ENCODE measurements at regions not wholly inside any gene's neighbourhood (a gene's known extent, or its start where the extent isn't known, plus 50 kb on each side); places are given as distances from the start of the nearest gene placed in this dataset.

GRCh38 chr13:30816736-30817135 is 81.4 kb downstream of the ALOX5AP start:
- H3K27ac ChIP-seq, result no peak overlapping the region
- H3K4me3 ChIP-seq, result no peak overlapping the region

- peak overlapping the region in 7 of 21 experiments; percentile 22 to 69 (median 50) for H3K27ac ChIP-seq
- no peak overlapping the region for H3K4me3 ChIP-seq
Measured at GRCh38 chr13:30818323-30818960, 83.1 kb downstream of the ALOX5AP start.

GRCh38 chr13:30819136-30819888 is 84.0 kb downstream of the ALOX5AP start:
- no peak overlapping the region for H3K4me3 ChIP-seq
- peak overlapping the region in 7 of 21 experiments; percentile 22 to 69 (median 30) for H3K27ac ChIP-seq

GRCh38 chr13:30821421-30821820 is 84.7 kb upstream of the MEDAG start:
- Histone ChIP-seq H3K4me3 (no peak overlapping the region), H3K27ac (peak overlapping the region in 3 of 21 experiments; percentile 3 to 54 (median 12))

GRCh38 chr13:30824651-30825050 is 81.4 kb upstream of the MEDAG start:
- Histone ChIP-seq H3K4me3 (no peak overlapping the region), H3K27ac (no peak overlapping the region)

GRCh38 chr13:30826911-30827577 is 79.0 kb upstream of the MEDAG start:
- Histone ChIP-seq H3K4me3 (no peak overlapping the region), H3K27ac (no peak overlapping the region)

- H3K4me3 ChIP-seq, result no peak overlapping the region
- no peak overlapping the region for H3K27ac ChIP-seq
Measured at GRCh38 chr13:30827578-30827925, 78.5 kb upstream of the MEDAG start.

GRCh38 chr13:30829145-30829832 is 76.8 kb upstream of the MEDAG start:
- Histone ChIP-seq H3K4me3 (no peak overlapping the region), H3K27ac (peak overlapping the region in 4 of 21 experiments; percentile 31 to 63 (median 48))

- H3K27ac ChIP-seq, result peak overlapping the region in 3 of 21 experiments; percentile 42 to 63 (median 55)
Measured at GRCh38 chr13:30829833-30830637, 76.0 kb upstream of the MEDAG start.

GRCh38 chr13:30830638-30830965 is 75.5 kb upstream of the MEDAG start:
- Histone ChIP-seq H3K4me3 (no peak overlapping the region), H3K27ac (no peak overlapping the region)

More at GRCh38 chr13:30829833-30830637, 76.0 kb upstream of the MEDAG start:
- no peak overlapping the region for H3K4me3 ChIP-seq

- Histone ChIP-seq H3K27ac (no peak overlapping the region), H3K4me3 (no peak overlapping the region)
Measured at GRCh38 chr13:30831515-30831914, 74.6 kb upstream of the MEDAG start.

GRCh38 chr13:30832377-30832776 is 73.7 kb upstream of the MEDAG start:
- H3K4me3 ChIP-seq, result no peak overlapping the region

GRCh38 chr13:30832845-30833332 is 73.2 kb upstream of the MEDAG start:
- H3K4me3 ChIP-seq, result no peak overlapping the region
- peak overlapping the region in 4 of 21 experiments; percentile 11 to 69 (median 47) for H3K27ac ChIP-seq

More at GRCh38 chr13:30832377-30832776, 73.7 kb upstream of the MEDAG start:
- peak overlapping the region in 2 of 21 experiments; percentile 41 to 45 for H3K27ac ChIP-seq

- Histone ChIP-seq H3K27ac (no peak overlapping the region), H3K4me3 (no peak overlapping the region)
Measured at GRCh38 chr13:30835442-30835841, 70.6 kb upstream of the MEDAG start.

GRCh38 chr13:30837227-30838159 is 68.6 kb upstream of the MEDAG start:
- no peak overlapping the region for H3K4me3 ChIP-seq
- H3K27ac ChIP-seq, result peak overlapping the region in 3 of 21 experiments; percentile 39 to 54 (median 46)

- Histone ChIP-seq H3K4me3 (peak overlapping the region in 3 of 7 experiments; percentile 10 to 29 (median 18)), H3K27ac (peak overlapping the region in 11 of 21 experiments; percentile 18 to 85 (median 70))
Measured at GRCh38 chr13:30839636-30840035, 66.4 kb upstream of the MEDAG start.

GRCh38 chr13:30840515-30840914 is 65.6 kb upstream of the MEDAG start:
- peak overlapping the region in 4 of 21 experiments; percentile 5 to 67 (median 32) for H3K27ac ChIP-seq
- H3K4me3 ChIP-seq, result no peak overlapping the region

- Histone ChIP-seq H3K27ac (peak overlapping the region in 3 of 21 experiments; percentile 5 to 67 (median 40)), H3K4me3 (no peak overlapping the region)
Measured at GRCh38 chr13:30841154-30841553, 64.9 kb upstream of the MEDAG start.
